ENCODE measurements at regions not wholly inside any gene's neighbourhood (a gene's known extent, or its start where the extent isn't known, plus 50 kb on each side); places are given as distances from the start of the nearest gene placed in this dataset.

DNA sequence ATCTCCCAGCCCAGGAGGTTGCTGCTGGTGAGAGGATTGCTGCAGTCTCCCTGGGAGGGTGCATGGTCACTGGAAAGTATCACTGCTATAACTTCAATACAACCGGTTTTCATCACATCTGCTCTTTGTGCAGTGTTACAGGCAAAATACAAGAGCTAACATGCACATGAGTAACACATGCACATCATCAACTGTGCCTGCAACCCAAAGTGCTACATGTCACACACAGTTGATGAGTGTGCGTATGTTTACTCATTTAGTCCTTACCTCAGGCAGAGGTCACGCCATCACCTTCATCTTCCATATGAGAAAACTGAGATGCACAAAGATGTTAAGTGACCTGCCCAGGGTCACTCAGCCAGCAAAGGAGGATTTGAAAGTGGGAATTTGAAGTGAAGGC is 277.7 kb downstream of the FAM72C start:
- TF ChIP-seq, protein P1, sequence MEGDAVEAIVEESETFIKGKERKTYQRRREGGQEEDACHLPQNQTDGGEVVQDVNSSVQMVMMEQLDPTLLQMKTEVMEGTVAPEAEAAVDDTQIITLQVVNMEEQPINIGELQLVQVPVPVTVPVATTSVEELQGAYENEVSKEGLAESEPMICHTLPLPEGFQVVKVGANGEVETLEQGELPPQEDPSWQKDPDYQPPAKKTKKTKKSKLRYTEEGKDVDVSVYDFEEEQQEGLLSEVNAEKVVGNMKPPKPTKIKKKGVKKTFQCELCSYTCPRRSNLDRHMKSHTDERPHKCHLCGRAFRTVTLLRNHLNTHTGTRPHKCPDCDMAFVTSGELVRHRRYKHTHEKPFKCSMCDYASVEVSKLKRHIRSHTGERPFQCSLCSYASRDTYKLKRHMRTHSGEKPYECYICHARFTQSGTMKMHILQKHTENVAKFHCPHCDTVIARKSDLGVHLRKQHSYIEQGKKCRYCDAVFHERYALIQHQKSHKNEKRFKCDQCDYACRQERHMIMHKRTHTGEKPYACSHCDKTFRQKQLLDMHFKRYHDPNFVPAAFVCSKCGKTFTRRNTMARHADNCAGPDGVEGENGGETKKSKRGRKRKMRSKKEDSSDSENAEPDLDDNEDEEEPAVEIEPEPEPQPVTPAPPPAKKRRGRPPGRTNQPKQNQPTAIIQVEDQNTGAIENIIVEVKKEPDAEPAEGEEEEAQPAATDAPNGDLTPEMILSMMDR (IDR thresholded peaks at IDR 0.05) = no peak
- no peak for TF ChIP-seq POLR2A (IDR thresholded peaks at IDR 0.05; ENCODE audit: low read depth)
- no peak for TF ChIP-seq EP300 (IDR thresholded peaks at IDR 0.05)
- no peak for TF ChIP-seq POLR2AphosphoS5 (IDR thresholded peaks at IDR 0.05)
